ENCODE measurements at regions not wholly inside any gene's neighbourhood (a gene's known extent, or its start where the extent isn't known, plus 50 kb on each side); places are given as distances from the start of the nearest gene placed in this dataset.

DNA sequence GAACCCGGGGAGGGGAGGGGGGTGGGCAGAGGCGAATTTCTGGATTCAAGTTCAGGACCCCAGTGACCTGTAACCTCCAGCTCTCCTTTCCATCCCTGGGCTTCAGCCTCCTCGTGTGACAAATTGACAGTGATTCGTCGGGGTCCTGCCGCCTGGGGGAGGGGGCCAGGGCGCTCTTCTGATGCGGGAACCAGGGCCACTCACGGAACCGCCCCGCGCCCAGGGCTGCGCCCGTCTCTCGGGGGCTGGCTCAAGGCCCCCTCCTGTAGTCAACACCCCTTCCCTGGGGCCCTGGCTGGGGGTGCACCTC lies 92.8 kb upstream of the ANO1 start:
- no peak overlapping the region for H3K27ac ChIP-seq (ENCODE audit: low read depth, low read length)
- ATAC-seq (no peak), DNase-seq (ENCODE audit: low read depth, low spot score) (no peak)
- no peaks in the 10 kb centered on the region for H3K27me3 ChIP-seq (ENCODE audit: insufficient read depth, low read length)
- H3K4me3 ChIP-seq (replicated peaks in 1 of 2; ENCODE audit: low read depth in 1 of 2, low read length in 2 of 2) = no peak overlapping the region
- ChIA-PET CTCF (no interaction called here), POLR2A (no interaction called here), RAD21 (ENCODE audit: low non-redundant PET in 1 of 2, low total read pairs in 2 of 2, uncharacterized antibody in 2 of 2, unreplicated experiment in 2 of 2) (no interaction called here)
- BruUV-seq (replicated peaks) = no TSS peak
- H3K4me2 ChIP-seq (ENCODE audit: low read length) = no peak overlapping the region
- H3K4me1 ChIP-seq (ENCODE audit: control insufficient read depth in 1 of 2, insufficient read depth in 2 of 2, low read length in 2 of 2) = no peaks in the 10 kb centered on the region; a peak in 1 of 4 replicates
- no peaks in the 10 kb centered on the region for H3K79me2 ChIP-seq (ENCODE audit: insufficient read depth, low read length)
- H2AFZ ChIP-seq (ENCODE audit: low read depth, low read length, poor library complexity, severe bottlenecking) = no peak overlapping the region
- H3K9ac ChIP-seq (ENCODE audit: low read length) = no peak overlapping the region
- no peak for TF ChIP-seq CEBPB (IDR thresholded peaks at IDR 0.05; ENCODE audit: low read depth)
- TF ChIP-seq EGR1 (IDR thresholded peaks at IDR 0.05; ENCODE audit: low read depth) = no peak
- TF ChIP-seq ELF1 (IDR thresholded peaks at IDR 0.05; ENCODE audit: borderline replicate concordance, low read depth) = no peak
- TF ChIP-seq JUND (IDR thresholded peaks at IDR 0.05) = no peak
- no peak for TF ChIP-seq SRF (IDR thresholded peaks at IDR 0.05; ENCODE audit: low read depth)
- TF ChIP-seq TCF7L2 (IDR thresholded peaks at IDR 0.05; ENCODE audit: borderline replicate concordance, extremely low read depth, insufficient read depth, insufficient read length) = no peak
- no peak for TF ChIP-seq ZFX (IDR thresholded peaks at IDR 0.05)
- TF ChIP-seq ZNF274 (IDR thresholded peaks at IDR 0.05; ENCODE audit: low read depth, low read length) = no peak
- H3K36me3 ChIP-seq (ENCODE audit: control insufficient read depth in 1 of 2, insufficient read depth in 2 of 2, low read length in 2 of 2) = no peaks in the 10 kb centered on the region
- H4K20me1 ChIP-seq (ENCODE audit: insufficient read depth) = no peaks in the 10 kb centered on the region
- no peaks in the 10 kb centered on the region for H3K9me2 ChIP-seq (ENCODE audit: insufficient read depth)
- intact Hi-C loops (cut with micrococcal nuclease) = no loop called here
- H3K9me3 ChIP-seq (ENCODE audit: control insufficient read depth in 1 of 2, insufficient read depth in 1 of 2, low read depth in 1 of 2, low read length in 2 of 2) = no peaks in the 10 kb centered on the region

DNA sequence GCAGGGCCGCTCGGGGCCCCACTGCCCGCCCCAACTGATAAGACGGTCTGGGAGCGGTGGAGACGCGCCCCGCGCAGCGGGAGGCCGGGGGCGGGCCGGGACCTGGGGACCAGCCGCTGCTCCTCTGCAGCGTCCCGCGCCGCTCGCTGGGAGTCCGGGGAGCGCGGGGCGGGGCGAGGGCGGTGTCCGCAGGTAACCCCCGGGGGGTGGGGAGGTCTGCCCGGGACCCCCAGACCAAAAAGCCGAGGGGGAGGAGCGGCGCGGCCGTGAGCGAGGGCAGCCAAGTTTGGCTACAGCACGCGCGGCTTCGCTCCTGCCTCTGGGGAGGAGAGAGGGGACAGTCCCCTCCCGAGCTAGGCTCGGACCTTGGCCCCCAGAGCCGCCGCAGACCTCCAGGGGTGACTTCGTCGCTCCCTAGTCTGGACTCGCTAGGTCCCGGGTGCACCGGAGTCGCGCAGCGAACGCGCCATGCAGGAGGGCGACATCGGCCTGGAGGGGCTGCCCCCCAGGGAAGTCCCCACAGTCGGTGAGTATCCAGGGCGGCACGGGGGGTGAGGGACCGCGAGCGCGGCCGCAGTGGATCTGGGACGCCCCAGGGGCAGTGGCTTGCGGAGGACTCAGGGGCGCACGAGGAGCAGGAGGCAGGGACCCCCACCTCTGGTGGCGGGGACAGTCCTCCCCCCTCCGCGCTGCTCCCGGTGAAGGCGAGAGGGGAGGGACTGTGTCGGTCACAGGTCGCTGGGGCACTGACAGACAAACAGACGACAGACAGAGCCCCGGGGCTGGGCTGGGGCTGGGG lies 92.3 kb upstream of the ANO1 start:
- H3K4me2 ChIP-seq (ENCODE audit: low read length) = no peak overlapping the region
- ChIA-PET POLR2A (no interaction called here), CTCF (no interaction called here), RAD21 (ENCODE audit: low non-redundant PET in 1 of 2, low total read pairs in 2 of 2, uncharacterized antibody in 2 of 2, unreplicated experiment in 2 of 2) (no interaction called here)
- no peaks in the 10 kb centered on the region for H3K36me3 ChIP-seq (ENCODE audit: control insufficient read depth in 1 of 2, insufficient read depth in 2 of 2, low read length in 2 of 2)
- no peaks in the 10 kb centered on the region for H3K79me2 ChIP-seq (ENCODE audit: insufficient read depth, low read length)
- no peaks in the 10 kb centered on the region for H3K9me3 ChIP-seq (ENCODE audit: control insufficient read depth in 1 of 2, insufficient read depth in 1 of 2, low read depth in 1 of 2, low read length in 2 of 2)
- TF ChIP-seq POLR2A (IDR thresholded peaks at IDR 0.05; ENCODE audit: borderline replicate concordance, extremely low read depth, insufficient read depth, insufficient read length) = no peak
- TF ChIP-seq, protein P1, sequence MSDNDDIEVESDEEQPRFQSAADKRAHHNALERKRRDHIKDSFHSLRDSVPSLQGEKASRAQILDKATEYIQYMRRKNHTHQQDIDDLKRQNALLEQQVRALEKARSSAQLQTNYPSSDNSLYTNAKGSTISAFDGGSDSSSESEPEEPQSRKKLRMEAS (IDR thresholded peaks at IDR 0.05) = no peak
- TF ChIP-seq, protein P2, sequence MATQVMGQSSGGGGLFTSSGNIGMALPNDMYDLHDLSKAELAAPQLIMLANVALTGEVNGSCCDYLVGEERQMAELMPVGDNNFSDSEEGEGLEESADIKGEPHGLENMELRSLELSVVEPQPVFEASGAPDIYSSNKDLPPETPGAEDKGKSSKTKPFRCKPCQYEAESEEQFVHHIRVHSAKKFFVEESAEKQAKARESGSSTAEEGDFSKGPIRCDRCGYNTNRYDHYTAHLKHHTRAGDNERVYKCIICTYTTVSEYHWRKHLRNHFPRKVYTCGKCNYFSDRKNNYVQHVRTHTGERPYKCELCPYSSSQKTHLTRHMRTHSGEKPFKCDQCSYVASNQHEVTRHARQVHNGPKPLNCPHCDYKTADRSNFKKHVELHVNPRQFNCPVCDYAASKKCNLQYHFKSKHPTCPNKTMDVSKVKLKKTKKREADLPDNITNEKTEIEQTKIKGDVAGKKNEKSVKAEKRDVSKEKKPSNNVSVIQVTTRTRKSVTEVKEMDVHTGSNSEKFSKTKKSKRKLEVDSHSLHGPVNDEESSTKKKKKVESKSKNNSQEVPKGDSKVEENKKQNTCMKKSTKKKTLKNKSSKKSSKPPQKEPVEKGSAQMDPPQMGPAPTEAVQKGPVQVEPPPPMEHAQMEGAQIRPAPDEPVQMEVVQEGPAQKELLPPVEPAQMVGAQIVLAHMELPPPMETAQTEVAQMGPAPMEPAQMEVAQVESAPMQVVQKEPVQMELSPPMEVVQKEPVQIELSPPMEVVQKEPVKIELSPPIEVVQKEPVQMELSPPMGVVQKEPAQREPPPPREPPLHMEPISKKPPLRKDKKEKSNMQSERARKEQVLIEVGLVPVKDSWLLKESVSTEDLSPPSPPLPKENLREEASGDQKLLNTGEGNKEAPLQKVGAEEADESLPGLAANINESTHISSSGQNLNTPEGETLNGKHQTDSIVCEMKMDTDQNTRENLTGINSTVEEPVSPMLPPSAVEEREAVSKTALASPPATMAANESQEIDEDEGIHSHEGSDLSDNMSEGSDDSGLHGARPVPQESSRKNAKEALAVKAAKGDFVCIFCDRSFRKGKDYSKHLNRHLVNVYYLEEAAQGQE (IDR thresholded peaks at IDR 0.05; ENCODE audit: low read depth) = no peak
- TF ChIP-seq EZH2 (IDR thresholded peaks at IDR 0.05) = no peak
- no peak for TF ChIP-seq POLR2AphosphoS5 (IDR thresholded peaks at IDR 0.05; ENCODE audit: low read depth, low read length)
- TF ChIP-seq ZNF274 (IDR thresholded peaks at IDR 0.05; ENCODE audit: low read depth, low read length) = no peak
- no peak for TF ChIP-seq ELF1 (IDR thresholded peaks at IDR 0.05; ENCODE audit: borderline replicate concordance, low read depth)
- no peaks in the 10 kb centered on the region for H3K9me2 ChIP-seq (ENCODE audit: insufficient read depth)
- H2AFZ ChIP-seq (ENCODE audit: low read depth, low read length, poor library complexity, severe bottlenecking) = no peak overlapping the region
- no peak overlapping the region for H3K27ac ChIP-seq (ENCODE audit: low read depth, low read length)
- no peaks in the 10 kb centered on the region for H3K27me3 ChIP-seq (ENCODE audit: insufficient read depth, low read length)
- BruUV-seq (replicated peaks) = no TSS peak
- ATAC-seq = no peak
- no peaks in the 10 kb centered on the region for H4K20me1 ChIP-seq (ENCODE audit: insufficient read depth)
- no peak overlapping the region for H3K4me3 ChIP-seq (replicated peaks in 1 of 2; ENCODE audit: low read depth in 1 of 2, low read length in 2 of 2)
- no peak overlapping the region for H3K9ac ChIP-seq (ENCODE audit: low read length)
- DNase-seq (ENCODE audit: low read depth, low spot score) = no peak
- intact Hi-C loops (cut with micrococcal nuclease) = no loop called here
- H3K4me1 ChIP-seq (ENCODE audit: control insufficient read depth in 1 of 2, insufficient read depth in 2 of 2, low read length in 2 of 2) = no peaks in the 10 kb centered on the region; a peak in 1 of 4 replicates

All from HCT116 (cell line).